ENCODE measurements at regions not wholly inside any gene's neighbourhood (a gene's known extent, or its start where the extent isn't known, plus 50 kb on each side); places are given as distances from the start of the nearest gene placed in this dataset.
A peak's percentile ranks its signal among the peaks of the same experiment; 100 is the strongest.

DNA sequence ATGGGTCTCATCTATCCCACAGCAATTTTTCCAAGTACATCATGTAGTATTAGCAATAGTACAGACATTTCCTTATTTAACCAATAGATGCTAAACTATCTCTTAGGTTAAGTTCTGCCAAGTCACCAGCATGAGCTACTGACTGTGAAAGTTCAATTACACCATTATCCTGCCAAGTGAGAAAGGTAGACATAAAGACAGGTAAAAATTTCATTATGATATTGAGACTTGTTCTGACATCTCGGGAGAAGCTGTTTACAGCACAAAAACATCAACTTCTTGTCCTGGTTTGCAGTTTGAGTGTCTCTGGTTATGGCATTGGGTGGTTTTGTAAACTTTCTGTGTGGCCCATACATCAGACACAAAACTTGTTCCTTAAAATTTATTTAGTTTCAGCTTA, 622.4 kb upstream of the PCDH10 start:
- no peak overlapping the region for H3K4me3 Mint-ChIP-seq (ENCODE audit: unreplicated experiment)
- no peak for DNase-seq (ENCODE audit: low spot score)
- no peaks in the 10 kb centered on the region for H3K9me3 Mint-ChIP-seq (ENCODE audit: unreplicated experiment)
- no peaks in the 10 kb centered on the region for H3K27me3 Mint-ChIP-seq (ENCODE audit: unreplicated experiment)
- no peak overlapping the region for H3K27ac Mint-ChIP-seq (ENCODE audit: unreplicated experiment)
- H3K36me3 Mint-ChIP-seq (ENCODE audit: low read depth, unreplicated experiment), result no peaks in the 10 kb centered on the region
- peaks cover 4% of the 10 kb centered on the region for H3K4me1 Mint-ChIP-seq (ENCODE audit: unreplicated experiment)
- TF ChIP-seq, protein P1, sequence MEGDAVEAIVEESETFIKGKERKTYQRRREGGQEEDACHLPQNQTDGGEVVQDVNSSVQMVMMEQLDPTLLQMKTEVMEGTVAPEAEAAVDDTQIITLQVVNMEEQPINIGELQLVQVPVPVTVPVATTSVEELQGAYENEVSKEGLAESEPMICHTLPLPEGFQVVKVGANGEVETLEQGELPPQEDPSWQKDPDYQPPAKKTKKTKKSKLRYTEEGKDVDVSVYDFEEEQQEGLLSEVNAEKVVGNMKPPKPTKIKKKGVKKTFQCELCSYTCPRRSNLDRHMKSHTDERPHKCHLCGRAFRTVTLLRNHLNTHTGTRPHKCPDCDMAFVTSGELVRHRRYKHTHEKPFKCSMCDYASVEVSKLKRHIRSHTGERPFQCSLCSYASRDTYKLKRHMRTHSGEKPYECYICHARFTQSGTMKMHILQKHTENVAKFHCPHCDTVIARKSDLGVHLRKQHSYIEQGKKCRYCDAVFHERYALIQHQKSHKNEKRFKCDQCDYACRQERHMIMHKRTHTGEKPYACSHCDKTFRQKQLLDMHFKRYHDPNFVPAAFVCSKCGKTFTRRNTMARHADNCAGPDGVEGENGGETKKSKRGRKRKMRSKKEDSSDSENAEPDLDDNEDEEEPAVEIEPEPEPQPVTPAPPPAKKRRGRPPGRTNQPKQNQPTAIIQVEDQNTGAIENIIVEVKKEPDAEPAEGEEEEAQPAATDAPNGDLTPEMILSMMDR (IDR thresholded peaks at IDR 0.05; ENCODE audit: unreplicated experiment), result no peak

DNA sequence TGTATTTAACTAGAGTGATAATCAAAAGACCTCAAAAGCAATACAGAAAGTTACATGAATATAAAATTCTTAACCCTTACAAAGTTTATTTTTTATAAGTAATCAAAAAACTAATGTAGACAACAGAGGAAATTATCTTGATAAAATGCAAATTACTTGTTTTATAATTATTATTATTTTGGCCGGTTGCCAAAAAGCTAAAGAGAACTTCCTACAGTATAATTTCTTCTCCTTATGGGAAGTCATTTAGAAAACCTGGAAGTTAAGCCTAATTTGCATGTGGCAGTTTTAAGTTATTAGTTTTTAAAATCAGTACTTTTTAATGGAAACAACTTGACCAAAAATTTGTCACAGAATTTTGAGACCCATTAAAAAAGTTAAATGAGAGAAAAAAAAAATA, 621.3 kb upstream of the PCDH10 start:
- Mint-ChIP-seq H3K27me3 (ENCODE audit: unreplicated experiment) (no peaks in the 10 kb centered on the region), H3K9me3 (ENCODE audit: unreplicated experiment) (no peaks in the 10 kb centered on the region), H3K4me1 (ENCODE audit: unreplicated experiment) (peaks cover 4% of the 10 kb centered on the region), H3K27ac (ENCODE audit: unreplicated experiment) (no peak overlapping the region), H3K4me3 (ENCODE audit: unreplicated experiment) (no peak overlapping the region), H3K36me3 (ENCODE audit: low read depth, unreplicated experiment) (no peaks in the 10 kb centered on the region)
- TF ChIP-seq, protein P1 (IDR thresholded peaks at IDR 0.05; ENCODE audit: unreplicated experiment), result no peak
- no peak for DNase-seq (ENCODE audit: low spot score)

GRCh38 chr4:132530861-132531260, 618.2 kb upstream of the PCDH10 start:
- peaks cover 4% of the 10 kb centered on the region for H3K4me1 Mint-ChIP-seq (ENCODE audit: unreplicated experiment)
- TF ChIP-seq, protein P1 (IDR thresholded peaks at IDR 0.05; ENCODE audit: unreplicated experiment), result no peak
- no peaks in the 10 kb centered on the region for H3K36me3 Mint-ChIP-seq (ENCODE audit: low read depth, unreplicated experiment)
- DNase-seq (ENCODE audit: low spot score), result no peak
- H3K27me3 Mint-ChIP-seq (ENCODE audit: unreplicated experiment), result no peaks in the 10 kb centered on the region
- H3K9me3 Mint-ChIP-seq (ENCODE audit: unreplicated experiment), result no peaks in the 10 kb centered on the region
- no peak overlapping the region for H3K4me3 Mint-ChIP-seq (ENCODE audit: unreplicated experiment)
- H3K27ac Mint-ChIP-seq (ENCODE audit: unreplicated experiment), result peak overlapping the region; percentile 89

DNA sequence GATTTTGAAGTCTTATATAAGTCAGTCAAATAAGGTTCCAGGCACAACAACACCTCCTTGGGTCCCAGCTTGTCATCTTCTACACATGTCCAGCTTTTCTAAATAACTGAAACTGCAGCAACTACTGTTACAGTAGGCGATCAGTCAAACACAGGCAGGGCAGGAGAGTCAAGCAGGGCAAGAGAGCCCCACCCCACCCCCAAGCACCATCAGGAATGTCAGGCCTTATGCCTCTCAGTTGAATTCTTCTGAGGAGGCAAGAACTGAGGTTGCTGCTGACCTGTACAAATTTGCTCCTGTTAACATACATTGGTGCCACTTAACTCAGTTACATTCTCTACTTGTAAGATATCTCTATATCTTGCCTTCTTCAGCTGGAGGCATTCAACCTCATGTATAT, 608.8 kb upstream of the PCDH10 start:
- DNase-seq (ENCODE audit: low spot score), result no peak
- Mint-ChIP-seq H3K9me3 (ENCODE audit: unreplicated experiment) (no peaks in the 10 kb centered on the region), H3K36me3 (ENCODE audit: low read depth, unreplicated experiment) (no peaks in the 10 kb centered on the region), H3K4me1 (ENCODE audit: unreplicated experiment) (peaks cover 3% of the 10 kb centered on the region), H3K4me3 (ENCODE audit: unreplicated experiment) (no peak overlapping the region), H3K27me3 (ENCODE audit: unreplicated experiment) (no peaks in the 10 kb centered on the region), H3K27ac (ENCODE audit: unreplicated experiment) (no peak overlapping the region)
- TF ChIP-seq, protein P1 (IDR thresholded peaks at IDR 0.05; ENCODE audit: unreplicated experiment), result no peak

- Mint-ChIP-seq H3K9me3 (ENCODE audit: unreplicated experiment) (no peaks in the 10 kb centered on the region), H3K27ac (ENCODE audit: unreplicated experiment) (no peak overlapping the region), H3K4me3 (ENCODE audit: unreplicated experiment) (no peak overlapping the region), H3K36me3 (ENCODE audit: low read depth, unreplicated experiment) (no peaks in the 10 kb centered on the region), H3K27me3 (ENCODE audit: unreplicated experiment) (no peaks in the 10 kb centered on the region), H3K4me1 (ENCODE audit: unreplicated experiment) (peaks cover 3% of the 10 kb centered on the region)
- TF ChIP-seq, protein P1 (IDR thresholded peaks at IDR 0.05; ENCODE audit: unreplicated experiment), result no peak
- no peak for DNase-seq (ENCODE audit: low spot score)
These were observed 608.3 kb upstream of the PCDH10 start for GRCh38 chr4:132540797-132541196.
